Activated T-cell treated with anti-CD3 and anti-CD28 coated beads for 4 hours (primary cell): ENCODE measurements at regions not wholly inside any gene's neighbourhood (a gene's known extent, or its start where the extent isn't known, plus 50 kb on each side); places are given as distances from the start of the nearest gene placed in this dataset.

Experiments used
- DNase-seq: peaks from one replicate; pipeline ENCODE4 v3.0.0-alpha.2; 2020

GRCh38 chr15:62938825-62939224 is 103.7 kb upstream of the TPM1 start:
- no peak for DNase-seq

GRCh38 chr15:62940093-62940754 is 102.3 kb upstream of the TPM1 start:
- no peak for DNase-seq

GRCh38 chr15:62940755-62941361 is 101.7 kb upstream of the TPM1 start:
- no peak for DNase-seq

- DNase-seq: no peak
Measured at GRCh38 chr15:62941699-62942098, 100.8 kb upstream of the TPM1 start.

- DNase-seq: no peak
Measured at GRCh38 chr15:62942428-62942827, 100.1 kb upstream of the TPM1 start.

- no peak for DNase-seq
Measured at GRCh38 chr15:62945063-62945462, 97.5 kb upstream of the TPM1 start.

GRCh38 chr15:62945760-62946159 is 96.8 kb upstream of the TPM1 start:
- no peak for DNase-seq

GRCh38 chr15:62946940-62947339 is 95.6 kb upstream of the TPM1 start:
- DNase-seq: no peak

GRCh38 chr15:62950462-62950931 is 92.0 kb upstream of the TPM1 start:
- no peak for DNase-seq

- no peak for DNase-seq
Measured at GRCh38 chr15:62951481-62951880, 91.1 kb upstream of the TPM1 start.

- DNase-seq: no peak
Measured at GRCh38 chr15:62953021-62953420, 89.5 kb upstream of the TPM1 start.

- no peak for DNase-seq
Measured at GRCh38 chr15:62953496-62954045, 89.0 kb upstream of the TPM1 start.

GRCh38 chr15:62957130-62957529 is 85.4 kb upstream of the TPM1 start:
- no peak for DNase-seq

- no peak for DNase-seq
Measured at GRCh38 chr15:62958528-62959363, 83.8 kb upstream of the TPM1 start.

GRCh38 chr15:62961134-62961533 is 81.4 kb upstream of the TPM1 start:
- no peak for DNase-seq

- DNase-seq: no peak
Measured at GRCh38 chr15:62962101-62962995, 80.2 kb upstream of the TPM1 start.

GRCh38 chr15:62964251-62964650 is 78.3 kb upstream of the TPM1 start:
- no peak for DNase-seq

GRCh38 chr15:62966294-62967078 is 76.1 kb upstream of the TPM1 start:
- no peak for DNase-seq

GRCh38 chr15:62968699-62969098 is 73.8 kb upstream of the TPM1 start:
- DNase-seq: no peak

- no peak for DNase-seq
Measured at GRCh38 chr15:62969442-62970089, 73.0 kb upstream of the TPM1 start.

- no peak for DNase-seq
Measured at GRCh38 chr15:62972814-62973213, 69.7 kb upstream of the TPM1 start.
